ENCODE measurements at regions not wholly inside any gene's neighbourhood (a gene's known extent, or its start where the extent isn't known, plus 50 kb on each side); places are given as distances from the start of the nearest gene placed in this dataset.
A peak's percentile ranks its signal among the peaks of the same experiment; 100 is the strongest.
"Not testable (repeated sequence)": the region's sequence is repeated elsewhere in the genome, so short reads cannot be mapped to it uniquely, and the experiment has no call there.

DNA sequence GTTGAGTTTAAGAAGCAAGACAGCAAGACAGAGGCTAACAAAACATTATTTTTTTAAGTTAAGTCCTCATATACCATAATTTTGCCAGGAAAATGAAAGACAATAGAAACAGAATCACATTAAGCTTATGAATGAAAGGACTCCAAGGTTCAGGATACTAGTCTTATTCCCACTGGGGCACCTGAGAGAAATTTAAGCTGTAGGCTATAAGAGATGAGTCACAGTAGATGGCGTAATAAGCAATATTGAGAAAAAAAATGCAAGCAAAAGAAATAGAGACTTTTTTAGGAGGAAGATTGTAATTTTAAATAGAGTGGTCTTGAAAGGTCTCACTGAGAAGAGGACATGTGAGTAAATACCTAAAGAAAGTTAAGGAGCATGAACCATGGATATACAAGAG is 57.1 kb upstream of the KIF2B start:
- no peak for DNase-seq (ENCODE audit: low spot score)

DNA sequence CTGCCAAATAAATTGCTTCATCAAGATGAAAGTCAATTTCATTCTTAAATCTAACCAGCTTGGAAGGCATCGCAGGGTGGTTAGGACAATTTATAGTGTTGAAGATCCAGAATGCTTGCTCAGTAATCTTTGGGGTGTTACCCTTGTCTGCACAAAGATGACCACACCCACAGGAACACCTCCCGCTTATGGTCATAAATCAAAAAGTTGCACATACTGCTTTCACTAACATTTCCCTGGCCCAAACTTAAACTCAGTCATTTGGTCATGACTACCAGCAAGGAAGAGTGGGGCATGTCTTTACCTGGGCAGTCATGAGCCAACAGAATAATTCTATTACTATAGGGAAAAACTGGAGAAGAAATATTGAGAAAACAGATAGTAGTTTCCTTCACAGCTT is 57.6 kb upstream of the KIF2B start:
- DNase-seq (ENCODE audit: low spot score), result no peak

DNA sequence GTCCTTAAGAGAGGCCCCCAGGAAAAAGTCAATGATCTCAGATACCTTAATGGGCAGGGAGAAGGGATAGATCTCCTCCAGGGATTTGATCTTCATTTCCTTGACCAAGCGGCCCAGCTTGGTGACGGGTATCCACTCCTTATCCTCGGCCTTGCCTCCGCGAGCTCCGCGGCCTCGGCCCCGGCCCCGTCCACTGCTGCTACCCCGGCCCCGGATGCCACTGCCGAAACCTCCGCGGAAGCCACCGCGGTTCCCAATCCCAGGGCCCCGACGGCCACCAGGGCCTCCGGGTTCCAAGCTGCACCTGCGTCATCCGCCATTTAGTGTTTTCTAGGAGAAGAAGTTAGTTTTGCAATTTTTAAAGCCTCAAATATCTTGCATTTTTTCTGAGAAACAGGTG is 65.2 kb upstream of the KIF2B start:
- DNase-seq (ENCODE audit: low spot score), result no peak

DNA sequence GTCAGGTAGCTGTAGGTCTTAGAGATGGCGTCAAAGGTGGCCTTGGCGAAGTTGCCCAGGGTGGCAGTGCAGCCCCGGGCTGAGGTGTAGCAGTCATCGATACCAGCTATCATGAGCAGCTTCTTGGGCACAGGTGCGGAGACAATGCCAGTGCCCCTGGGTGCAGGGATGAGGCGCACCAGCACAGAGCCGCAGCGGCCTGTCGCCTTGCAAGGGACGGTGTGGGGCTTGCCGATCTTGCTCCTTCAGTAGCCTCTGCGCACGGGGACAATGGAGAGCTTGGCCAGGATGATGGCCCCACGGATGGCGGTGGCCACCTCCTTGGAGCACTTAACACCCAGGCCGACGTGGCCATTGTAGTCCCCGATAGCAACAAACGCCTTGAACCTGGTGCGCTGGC is 65.6 kb upstream of the KIF2B start:
- DNase-seq (ENCODE audit: low spot score), result not testable (repeated sequence)

DNA sequence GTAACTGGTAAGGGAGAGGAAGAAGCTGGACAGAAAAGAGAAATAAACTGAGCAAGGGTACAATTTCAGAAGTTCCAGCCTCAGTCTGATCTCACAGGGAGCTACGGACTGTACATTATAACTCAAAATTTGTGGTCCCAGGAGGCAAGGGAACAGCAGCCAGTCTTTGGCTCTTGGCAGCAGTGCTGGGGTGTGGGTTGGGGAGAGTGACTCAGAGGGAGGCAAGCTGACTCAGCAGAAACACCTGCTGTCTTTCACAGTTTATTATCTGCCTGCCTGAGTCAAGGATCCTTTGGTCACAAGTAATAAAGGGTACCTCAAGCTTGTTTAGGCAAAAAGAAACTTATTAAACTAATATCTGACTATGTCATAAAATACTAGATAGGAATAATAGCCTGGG is 73.5 kb upstream of the KIF2B start:
- no peak for DNase-seq (ENCODE audit: low spot score)

DNA sequence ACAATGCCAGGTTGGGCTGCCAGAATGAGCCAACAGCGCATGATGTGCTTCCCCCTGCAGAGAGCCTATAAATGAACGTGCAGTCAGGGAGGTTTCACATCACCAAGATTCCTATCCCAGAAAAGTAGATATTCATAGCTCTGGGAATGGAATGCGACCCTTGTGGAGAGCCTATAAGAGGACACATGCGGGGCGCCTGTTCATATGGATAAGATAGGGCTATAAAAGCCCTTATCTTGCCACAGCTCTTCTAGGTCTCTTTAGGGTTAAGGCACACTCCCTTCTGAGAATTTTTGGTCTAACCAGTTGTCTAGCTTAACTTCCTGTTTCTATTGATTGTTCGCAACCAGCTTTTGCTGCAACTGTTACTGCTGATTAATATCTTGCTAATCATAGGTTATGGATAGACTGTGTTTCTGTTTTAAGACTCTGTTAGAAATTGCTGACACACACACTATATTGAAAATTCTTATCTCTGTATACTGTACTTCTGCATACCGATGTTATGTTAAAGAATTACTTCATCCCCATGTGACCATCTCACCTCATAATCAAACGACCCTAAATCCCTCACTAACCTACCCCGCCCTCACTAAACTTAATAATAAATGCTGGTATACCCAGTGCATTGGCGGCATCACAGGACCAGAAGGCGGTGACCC is 74.4 kb upstream of the KIF2B start:
- not testable (repeated sequence) for DNase-seq (ENCODE audit: low spot score)

DNA sequence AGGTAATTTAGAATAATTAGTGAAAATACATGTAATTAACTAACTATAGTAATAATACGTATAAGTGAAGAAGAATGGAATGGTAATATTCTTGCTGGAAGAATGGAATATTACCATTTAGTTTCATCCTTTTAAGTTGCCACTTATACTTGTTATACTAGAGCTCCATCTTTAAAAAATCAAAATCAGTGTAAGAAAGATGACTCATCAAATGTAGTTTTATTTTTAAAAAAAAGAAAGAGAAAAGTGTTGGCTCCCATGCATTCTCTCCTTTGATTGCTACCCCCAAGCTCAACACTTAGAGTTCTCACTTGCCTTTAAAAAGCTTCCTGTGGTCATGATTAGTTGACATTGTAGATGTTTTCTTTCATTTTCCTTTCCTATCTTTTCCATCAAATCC is 82.4 kb upstream of the KIF2B start:
- DNase-seq (ENCODE audit: low spot score), result no peak

DNA sequence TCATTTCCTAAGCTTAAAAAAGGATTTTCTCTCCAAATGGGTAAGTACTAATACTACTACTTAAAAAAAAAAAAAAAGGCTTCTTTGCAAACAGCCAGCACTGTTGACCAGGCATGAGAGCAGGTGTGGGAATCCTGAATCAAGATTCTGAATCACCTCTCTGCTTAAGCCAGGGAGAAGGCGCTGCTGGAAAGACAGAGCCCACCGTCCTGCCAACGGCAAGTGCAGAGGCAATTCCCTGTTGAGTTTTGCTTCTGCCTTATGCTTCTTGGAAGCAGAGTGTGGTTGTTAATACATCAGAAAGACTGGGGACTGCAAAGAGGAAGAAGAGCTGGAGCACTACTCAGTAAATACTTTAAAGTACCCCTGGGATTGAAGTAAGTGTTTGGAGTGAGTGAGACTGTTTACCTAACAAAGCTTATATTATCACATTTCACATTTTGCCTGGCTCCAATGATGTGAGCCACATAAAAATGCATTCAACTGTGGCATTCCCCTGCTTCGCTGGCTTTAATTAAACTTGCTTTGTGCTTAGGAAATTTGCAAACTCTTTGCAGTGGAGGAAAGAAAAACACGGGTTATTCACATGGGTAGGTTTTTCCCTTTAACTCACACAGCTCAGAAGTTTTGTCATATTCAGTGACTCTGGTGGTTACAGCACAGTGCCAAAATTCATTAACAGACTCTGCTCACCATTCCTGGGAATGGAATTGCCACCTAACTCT is 86.0 kb upstream of the KIF2B start:
- no peak for DNase-seq (ENCODE audit: low spot score)

DNA sequence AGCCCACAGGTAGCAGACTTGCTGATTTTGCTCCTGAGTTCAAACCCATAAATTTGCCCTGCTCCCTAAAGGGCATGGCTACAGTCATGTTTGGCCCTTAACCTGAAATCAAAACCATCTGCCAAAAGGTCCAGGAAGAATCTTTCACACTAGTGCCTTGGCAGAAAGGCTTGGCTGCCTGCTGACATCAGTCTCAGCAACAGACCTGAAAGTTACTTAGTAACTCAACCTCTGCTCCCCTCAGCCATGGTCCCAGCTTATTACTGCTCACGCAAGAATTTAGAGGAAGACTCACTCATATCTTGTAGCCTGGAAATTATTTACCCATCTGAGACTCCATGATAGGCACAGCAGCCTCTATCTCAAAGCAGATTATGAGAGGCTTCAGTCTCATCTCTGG is 98.0 kb upstream of the KIF2B start:
- no peak for DNase-seq (ENCODE audit: low spot score)

DNA sequence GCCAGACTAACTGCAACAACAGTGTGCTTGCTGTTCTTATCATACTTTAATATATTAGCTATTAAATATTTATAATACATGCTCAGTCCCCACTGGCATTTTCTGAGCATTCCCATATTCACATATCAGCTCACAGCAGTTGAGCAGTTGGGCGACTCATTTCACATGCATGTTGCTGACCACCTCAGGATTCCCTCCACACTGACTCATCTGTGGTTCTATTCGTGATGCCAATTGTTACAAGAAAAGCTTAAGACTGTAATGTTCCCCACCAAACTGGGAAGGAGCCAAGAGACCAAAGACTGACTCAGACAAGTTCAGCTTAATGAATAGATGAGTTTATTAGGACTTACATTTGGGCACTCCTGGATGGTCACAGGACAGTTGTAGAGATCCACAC is 100.3 kb upstream of the KIF2B start:
- DNase-seq (ENCODE audit: low spot score), result no peak

DNA sequence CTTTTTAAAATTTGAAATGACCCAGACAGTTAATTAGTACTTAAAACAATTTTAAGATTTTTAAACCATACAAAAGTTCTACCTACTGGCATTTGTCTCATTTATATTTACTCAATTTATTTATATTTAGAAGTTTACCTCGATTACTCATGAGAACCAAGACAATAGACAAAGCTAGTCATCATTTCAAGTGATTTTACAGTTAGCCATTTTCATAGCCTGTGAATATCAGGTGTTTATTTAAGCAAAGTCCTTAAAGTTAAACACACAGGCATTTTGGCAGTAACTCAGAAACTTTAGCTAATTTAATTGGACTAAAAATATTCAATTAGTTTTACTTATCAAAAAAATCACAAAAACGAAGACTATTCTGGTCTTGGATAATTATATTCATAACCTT is 101.6 kb upstream of the KIF2B start:
- DNase-seq (ENCODE audit: low spot score), result no peak

DNA sequence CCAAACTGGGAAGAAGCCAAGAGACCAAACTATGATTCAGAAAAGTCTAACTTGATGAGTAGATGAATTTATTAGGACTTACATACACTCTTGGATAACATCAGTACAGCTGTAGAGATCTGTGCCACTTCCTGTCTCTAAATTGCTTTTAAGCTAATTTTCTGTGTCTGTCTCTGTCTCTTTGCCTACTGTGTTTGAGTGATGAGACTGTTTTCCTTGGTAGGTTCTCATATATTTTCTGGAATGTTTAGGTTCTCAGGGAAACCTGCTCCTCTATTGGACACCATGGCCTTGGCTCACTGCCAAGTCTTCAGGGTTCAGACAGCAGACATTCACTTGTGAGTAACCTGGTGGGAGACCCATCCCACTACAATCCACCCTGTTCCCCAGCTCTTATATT is 103.5 kb upstream of the KIF2B start:
- peak; percentile 5 for DNase-seq (ENCODE audit: low spot score)

DNA sequence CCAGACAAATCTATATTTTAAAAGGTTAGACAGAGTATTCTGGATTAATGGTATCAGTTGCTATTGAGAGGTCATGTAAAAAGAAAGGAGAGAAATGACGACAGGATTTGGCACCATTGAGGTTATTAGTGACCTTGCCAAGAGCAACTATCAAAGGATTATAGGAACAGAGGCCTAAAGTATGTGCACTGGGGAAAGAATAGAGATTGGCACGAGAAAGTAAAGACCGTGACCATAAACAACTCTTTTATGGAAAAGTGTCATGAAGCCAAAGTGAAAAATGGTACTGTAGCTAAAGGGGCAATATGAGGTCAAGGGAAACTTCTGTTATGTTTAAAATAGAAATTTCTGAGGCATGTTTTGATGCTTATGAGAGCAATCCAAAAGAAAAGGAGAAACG is 115.2 kb upstream of the KIF2B start:
- DNase-seq (ENCODE audit: low spot score), result no peak

DNA sequence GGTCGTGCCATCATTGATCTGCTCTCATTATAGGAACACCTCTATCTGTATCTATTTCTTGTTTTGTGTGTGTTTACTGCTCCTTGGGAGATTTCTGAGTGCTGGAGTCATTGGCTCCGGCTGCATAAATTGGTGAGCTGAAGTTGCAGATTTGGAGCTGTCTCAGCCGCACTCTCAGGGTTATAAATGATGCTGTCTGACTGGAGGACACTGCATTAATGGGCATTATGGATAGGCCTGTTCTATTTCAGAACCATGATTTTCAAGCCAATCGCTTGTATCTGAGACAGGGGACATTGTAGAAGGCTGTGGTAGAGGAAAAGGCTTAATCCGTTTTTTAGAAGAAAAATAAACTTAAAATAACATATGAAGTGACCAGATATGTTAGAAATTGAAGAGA is 126.4 kb upstream of the KIF2B start:
- no peak for DNase-seq (ENCODE audit: low spot score)

DNA sequence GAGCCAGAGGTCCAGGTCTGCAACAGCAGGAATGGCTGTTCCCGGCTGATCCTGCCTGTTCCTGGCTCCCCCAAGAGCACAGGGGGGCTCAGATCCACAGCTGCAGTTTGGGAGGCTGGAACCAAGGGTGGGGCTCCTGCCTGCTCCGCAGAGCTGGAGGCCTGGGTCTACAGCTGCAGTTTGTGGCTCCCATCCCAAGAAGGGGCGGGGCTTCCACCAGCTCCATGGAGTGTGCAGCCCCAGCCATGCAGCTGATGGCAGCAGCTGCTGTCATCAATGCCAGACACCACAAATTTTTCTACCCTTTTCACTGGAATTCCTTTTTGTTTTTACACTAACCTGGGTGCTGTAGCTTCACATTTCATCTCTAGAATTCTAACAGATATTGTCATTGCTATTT is 135.4 kb upstream of the KIF2B start:
- no peak for DNase-seq (ENCODE audit: low spot score)

DNA sequence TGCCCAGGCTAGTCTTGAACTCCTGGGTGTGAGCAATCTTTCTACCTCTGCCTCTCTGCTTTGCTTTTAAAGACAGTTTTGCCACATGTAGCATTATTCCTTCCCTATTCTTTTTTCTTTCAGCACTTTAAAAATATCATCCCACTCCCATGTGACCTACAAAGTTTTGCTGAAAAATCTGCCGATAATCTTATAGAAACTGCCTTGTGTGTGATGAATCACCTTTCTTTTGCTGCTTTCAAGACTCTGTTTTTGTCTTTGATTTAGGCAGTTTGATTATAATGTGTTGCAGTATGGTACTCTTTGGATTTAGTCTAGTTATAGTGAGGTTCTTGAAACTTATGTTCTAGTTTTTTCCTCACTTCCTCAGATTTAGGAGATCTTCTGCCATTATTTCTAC is 142.0 kb upstream of the KIF2B start:
- no peak for DNase-seq (ENCODE audit: low spot score)

DNA sequence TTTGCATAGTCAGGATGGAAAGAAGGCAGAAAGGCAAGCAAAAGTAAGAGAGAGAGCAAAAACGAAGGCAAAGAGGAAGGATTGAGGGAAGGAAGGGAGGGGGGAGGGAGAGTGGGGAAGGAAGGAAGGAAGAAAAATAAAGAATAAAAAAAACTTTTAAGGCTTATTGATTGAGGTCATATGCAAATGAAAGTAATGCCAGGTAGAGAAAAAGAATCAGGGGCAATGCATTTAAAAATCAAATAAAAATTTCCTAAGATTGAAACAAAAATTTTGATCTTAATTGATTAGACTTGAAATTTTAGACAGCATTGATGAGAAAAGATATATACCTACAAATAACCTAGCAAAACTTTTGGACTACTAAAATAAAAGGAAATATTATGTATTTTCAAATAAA is 153.9 kb upstream of the KIF2B start:
- no peak for DNase-seq (ENCODE audit: low spot score)

DNA sequence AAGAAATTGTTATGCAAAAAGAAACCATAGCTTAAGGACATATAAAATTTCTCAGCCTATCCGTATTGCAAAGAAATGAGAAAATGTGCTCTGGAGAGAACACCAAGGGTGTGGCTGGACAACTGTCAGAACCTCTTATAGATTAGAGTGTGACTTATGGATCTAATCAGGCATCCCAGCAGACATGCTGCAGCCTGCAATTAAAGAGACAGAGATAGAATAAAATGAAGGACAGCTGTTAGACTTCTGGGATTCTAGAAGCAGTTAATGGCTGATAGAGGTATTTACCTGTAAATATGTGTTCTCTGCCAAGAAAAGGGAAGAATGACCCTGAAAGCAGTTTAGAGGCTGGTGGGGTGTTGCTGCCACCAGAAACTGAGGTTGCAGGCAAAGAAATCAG is 160.1 kb upstream of the KIF2B start:
- no peak for DNase-seq (ENCODE audit: low spot score)

DNA sequence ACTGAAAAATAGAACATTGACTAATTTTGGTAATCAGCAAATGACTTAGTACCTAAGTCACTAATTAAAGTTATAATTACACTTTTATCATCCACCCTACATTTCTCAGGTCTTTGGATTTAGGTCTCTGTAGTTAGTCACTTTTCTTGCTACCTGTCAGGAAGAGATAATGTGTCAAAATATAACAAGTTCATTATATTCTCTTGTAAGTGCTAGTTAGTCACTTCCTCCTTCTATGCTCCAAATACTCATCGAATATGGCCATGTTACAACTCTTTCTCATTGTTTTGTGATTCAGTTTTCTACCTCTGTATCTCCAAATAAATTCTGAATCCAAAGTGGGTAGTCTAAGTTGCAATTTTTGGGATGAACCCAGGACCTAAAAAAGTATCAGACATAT is 163.5 kb upstream of the KIF2B start:
- DNase-seq (ENCODE audit: low spot score), result no peak

DNA sequence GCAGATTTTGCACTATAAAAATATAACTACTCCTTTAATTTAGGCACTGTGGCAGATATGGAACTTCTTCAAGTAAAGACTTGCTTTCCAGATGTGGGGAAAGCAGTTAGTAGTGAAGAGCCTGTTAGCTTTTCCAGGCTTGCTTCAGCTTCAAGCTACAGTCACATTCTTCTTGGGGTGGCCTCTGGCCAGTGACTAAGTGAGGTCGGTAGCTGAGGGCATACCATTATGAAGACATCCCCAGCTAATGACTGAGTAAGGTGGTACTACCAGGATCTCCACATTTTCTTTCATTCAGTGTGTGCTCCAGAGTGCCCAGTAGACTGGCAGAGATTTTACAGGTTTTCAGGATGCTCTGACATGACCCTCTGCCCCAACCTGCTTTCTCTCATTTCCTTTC is 167.1 kb upstream of the KIF2B start:
- no peak for DNase-seq (ENCODE audit: low spot score)

DNA sequence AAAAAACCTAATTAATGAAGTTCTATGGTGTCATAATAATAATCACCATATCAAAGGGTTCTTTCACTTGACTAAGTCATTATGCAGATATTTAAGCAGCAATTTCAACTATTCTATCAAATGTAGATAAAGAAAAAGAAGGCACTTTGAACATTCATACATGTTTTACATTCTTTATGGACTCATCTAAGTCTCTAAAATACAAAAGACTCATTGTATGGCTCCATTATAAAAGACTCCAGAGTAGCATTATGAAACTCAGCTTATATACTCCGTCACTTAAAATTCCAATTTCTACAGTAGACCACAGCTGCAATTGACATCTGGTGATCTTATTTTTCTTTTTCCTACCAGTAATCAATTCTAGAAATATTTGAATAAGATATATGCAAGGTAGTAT is 173.5 kb upstream of the KIF2B start:
- DNase-seq (ENCODE audit: low spot score), result no peak

DNA sequence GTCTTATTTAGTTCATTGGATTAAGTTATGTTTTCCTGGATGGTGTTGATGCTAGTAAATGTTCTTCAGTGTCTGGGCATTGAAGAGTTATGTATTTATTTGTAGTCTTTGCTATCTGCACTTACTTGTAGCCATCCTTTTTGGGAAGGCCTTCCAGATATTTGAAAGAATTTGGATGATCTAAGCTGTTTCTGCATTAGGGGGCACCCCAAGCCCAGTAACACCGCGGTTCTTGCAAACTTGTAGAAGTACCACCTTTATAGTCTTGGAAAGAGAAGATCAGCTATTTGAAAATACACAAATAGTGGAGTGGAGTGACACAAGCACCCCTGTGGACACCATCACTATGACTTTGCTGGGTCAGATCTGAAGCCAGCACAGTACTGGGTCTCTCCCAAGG is 175.9 kb upstream of the KIF2B start:
- DNase-seq (ENCODE audit: low spot score), result no peak

DNA sequence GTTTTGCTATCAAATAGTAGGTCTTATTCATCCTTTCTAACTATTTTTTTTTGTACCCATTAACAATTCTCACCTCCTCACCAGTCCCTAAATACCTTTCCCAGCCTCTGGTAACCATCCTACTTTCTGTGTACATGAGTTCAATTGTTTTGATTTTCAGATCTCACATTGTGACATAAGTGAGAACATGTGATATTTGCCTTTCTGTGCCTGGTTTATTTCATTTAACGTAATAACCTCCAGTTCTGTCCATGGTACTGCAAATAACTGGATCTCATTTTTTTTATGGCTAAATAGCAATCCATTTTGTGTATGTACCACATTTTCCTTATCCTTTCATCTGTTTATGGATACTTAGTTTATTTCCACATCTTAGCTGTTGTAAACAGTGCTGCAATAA is 181.9 kb upstream of the KIF2B start:
- DNase-seq (ENCODE audit: low spot score), result no peak

DNA sequence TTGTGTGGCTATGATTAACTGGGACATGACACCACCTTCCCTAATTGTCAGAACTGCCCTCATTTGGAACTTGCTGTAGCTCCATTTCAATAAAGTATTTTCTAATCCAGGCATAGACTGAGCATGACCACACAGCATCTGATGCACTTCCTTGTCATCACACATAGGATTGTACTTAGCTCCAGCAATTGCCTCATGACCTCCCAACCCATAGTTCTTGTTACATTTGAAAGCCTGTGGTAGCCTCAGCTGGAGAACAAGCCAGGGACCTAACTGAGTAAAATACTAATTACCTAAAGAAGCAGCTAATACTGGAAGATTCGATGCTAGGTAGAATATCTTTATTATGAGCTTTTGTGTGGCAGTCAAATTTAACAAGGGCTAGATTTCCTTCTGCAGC is 187.3 kb upstream of the KIF2B start:
- no peak for DNase-seq (ENCODE audit: low spot score)
